ENCODE measurements at regions not wholly inside any gene's neighbourhood (a gene's known extent, or its start where the extent isn't known, plus 50 kb on each side); places are given as distances from the start of the nearest gene placed in this dataset.

DNA sequence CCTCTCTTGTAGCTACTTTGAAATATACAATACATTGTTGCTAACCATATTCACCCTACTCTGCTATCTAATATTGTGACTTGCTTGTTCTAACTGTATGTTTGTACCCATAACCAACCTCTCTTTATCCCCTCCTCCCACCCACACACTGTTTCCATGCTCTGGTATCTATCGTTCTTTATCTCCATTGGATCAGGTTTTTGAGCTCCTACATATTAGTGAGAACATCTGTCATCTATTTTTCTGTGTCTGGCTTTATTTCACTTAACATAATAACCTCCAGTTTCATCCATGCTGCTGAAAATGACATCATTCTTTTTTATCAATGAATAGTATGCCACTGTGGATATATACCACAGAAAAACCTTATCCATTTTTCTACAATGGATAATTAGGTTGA lies 1230.1 kb downstream of the PLA2G4A start:
- WGBS, 2 donors: 79 to 90% methylated on average over 1 of the region's 1 CpG
- Histone ChIP-seq H3K36me3 (no peaks in the 10 kb centered on the region), H3K27me3 (no peaks in the 10 kb centered on the region), H3K27ac (no peak overlapping the region), H3K4me1 (no peaks in the 10 kb centered on the region), H3K4me3 (no peak overlapping the region), H3K9me3 (no peaks in the 10 kb centered on the region)
- TF ChIP-seq EP300 (IDR thresholded peaks at IDR 0.05): no peak
- TF ChIP-seq POLR2A (IDR thresholded peaks at IDR 0.05): no peak
- no peak for TF ChIP-seq POLR2AphosphoS5 (IDR thresholded peaks at IDR 0.05)
- intact Hi-C loops (cut with DNase I): no loop called here
- DNase-seq: no peak

DNA sequence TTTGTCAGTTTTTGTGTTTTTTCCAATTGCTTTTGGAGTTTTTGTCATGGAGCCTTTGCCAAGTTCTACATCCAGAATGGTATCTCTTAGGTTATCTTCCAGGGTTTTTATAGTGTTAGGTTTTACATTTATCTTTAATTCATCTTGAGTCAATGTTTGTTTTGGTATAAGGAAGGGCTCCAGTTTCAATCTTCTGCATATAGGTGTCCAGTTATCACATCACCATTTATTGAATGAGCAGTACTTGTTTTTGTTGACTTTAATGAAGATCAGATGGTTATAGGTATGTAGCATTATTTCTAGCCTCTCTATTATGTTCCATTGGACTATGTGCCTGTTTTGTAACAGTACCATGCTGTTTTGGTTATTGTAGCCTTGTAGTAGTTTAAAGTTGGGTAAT lies 1233.1 kb downstream of the PLA2G4A start:
- intact Hi-C loops (cut with DNase I): no loop called here
- DNase-seq: no peak

DNA sequence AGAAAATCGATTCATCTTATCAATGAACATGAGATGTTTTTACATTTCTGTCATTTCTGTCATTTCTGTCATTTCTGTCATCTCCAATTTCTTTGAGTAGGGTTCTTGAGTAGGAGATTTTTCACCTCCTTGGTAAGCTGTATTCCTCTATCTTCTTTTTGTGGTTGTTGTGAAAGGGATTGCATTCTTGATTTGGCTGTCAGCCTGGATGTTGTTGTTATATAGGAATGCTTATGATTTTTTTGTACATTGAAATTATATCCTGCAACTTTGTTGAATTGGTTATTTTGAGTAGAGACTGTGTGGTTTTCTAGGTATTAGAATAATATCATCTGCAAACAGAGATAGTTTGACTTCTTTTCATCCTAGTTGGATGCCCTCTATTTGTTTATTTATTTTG lies 1233.7 kb downstream of the PLA2G4A start:
- no peaks in the 10 kb centered on the region for H3K9me3 ChIP-seq
- intact Hi-C loops (cut with DNase I): no loop called here
- no peak overlapping the region for H3K27ac ChIP-seq
- DNase-seq: no peak
- no peak for TF ChIP-seq EP300 (IDR thresholded peaks at IDR 0.05)
- no peak for TF ChIP-seq POLR2AphosphoS5 (IDR thresholded peaks at IDR 0.05)
- TF ChIP-seq POLR2A (IDR thresholded peaks at IDR 0.05): no peak
- TF ChIP-seq, protein P1, sequence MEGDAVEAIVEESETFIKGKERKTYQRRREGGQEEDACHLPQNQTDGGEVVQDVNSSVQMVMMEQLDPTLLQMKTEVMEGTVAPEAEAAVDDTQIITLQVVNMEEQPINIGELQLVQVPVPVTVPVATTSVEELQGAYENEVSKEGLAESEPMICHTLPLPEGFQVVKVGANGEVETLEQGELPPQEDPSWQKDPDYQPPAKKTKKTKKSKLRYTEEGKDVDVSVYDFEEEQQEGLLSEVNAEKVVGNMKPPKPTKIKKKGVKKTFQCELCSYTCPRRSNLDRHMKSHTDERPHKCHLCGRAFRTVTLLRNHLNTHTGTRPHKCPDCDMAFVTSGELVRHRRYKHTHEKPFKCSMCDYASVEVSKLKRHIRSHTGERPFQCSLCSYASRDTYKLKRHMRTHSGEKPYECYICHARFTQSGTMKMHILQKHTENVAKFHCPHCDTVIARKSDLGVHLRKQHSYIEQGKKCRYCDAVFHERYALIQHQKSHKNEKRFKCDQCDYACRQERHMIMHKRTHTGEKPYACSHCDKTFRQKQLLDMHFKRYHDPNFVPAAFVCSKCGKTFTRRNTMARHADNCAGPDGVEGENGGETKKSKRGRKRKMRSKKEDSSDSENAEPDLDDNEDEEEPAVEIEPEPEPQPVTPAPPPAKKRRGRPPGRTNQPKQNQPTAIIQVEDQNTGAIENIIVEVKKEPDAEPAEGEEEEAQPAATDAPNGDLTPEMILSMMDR (IDR thresholded peaks at IDR 0.05): no peak
- no peak overlapping the region for H3K4me3 ChIP-seq
- 74 to 83% methylated on average over 1 of the region's 1 CpG for WGBS, 2 donors
- no peaks in the 10 kb centered on the region for H3K4me1 ChIP-seq
- no peaks in the 10 kb centered on the region for H3K36me3 ChIP-seq
- H3K27me3 ChIP-seq: no peaks in the 10 kb centered on the region

More for the DNA sequence above, 1233.1 kb downstream of the PLA2G4A start:
- Histone ChIP-seq H3K27me3 (no peaks in the 10 kb centered on the region), H3K4me3 (no peak overlapping the region), H3K36me3 (no peaks in the 10 kb centered on the region), H3K9me3 (no peaks in the 10 kb centered on the region), H3K27ac (no peak overlapping the region), H3K4me1 (no peaks in the 10 kb centered on the region)
- TF ChIP-seq POLR2AphosphoS5 (IDR thresholded peaks at IDR 0.05) (no peak), POLR2A (IDR thresholded peaks at IDR 0.05) (no peak), EP300 (IDR thresholded peaks at IDR 0.05) (no peak)
- TF ChIP-seq, protein P1 (IDR thresholded peaks at IDR 0.05): no peak

DNA sequence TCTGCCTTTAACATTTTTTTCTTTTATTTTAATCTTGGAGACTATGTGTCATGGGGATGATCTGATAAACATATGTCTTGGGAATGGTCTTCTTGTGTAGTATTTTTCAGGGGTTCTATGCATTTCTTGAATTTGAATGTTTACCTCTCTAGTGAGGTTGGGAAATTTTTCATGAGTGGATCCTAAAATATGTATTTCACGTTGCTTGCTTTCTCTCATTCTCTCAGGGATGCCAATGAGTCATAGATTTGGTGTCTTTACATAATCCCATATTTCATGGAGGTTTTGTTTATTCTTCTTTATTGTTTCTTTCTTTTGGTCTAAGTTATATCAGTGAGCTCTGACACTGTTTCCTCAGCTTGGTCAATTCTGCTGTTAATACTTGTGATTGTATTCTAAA lies 1237.2 kb downstream of the PLA2G4A start:
- H3K4me1 ChIP-seq: no peaks in the 10 kb centered on the region
- H3K27ac ChIP-seq: no peak overlapping the region
- intact Hi-C loops (cut with DNase I): no loop called here
- H3K27me3 ChIP-seq: no peaks in the 10 kb centered on the region
- WGBS, 2 donors: 69 to 72% methylated on average over 1 of the region's 1 CpG
- H3K36me3 ChIP-seq: no peaks in the 10 kb centered on the region
- no peaks in the 10 kb centered on the region for H3K9me3 ChIP-seq
- no peak for DNase-seq
- H3K4me3 ChIP-seq: no peak overlapping the region
- TF ChIP-seq, protein P1 (IDR thresholded peaks at IDR 0.05): no peak
- TF ChIP-seq POLR2AphosphoS5 (IDR thresholded peaks at IDR 0.05) (no peak), EP300 (IDR thresholded peaks at IDR 0.05) (no peak), POLR2A (IDR thresholded peaks at IDR 0.05) (no peak)

DNA sequence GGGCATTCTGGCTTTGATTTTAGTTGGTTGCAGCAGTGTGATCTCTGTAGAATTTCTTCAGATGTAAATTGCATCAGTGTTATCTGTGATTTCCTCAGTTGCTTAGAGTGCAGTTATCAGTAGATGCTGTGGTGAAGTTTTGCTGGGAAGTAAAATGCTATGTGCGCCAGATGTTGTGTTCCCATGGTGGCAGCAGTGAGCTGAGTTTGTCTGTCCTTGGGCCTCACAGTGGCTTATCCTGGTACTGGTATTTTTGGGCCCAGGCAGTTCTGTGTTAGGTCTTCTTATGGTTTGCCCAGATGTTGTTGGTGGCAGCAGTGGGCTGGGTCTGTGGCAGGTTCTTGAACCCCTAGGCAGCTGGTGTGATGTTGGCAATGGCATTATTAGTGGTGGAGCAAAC lies 1242.1 kb downstream of the PLA2G4A start:
- DNase-seq: no peak
- no peak overlapping the region for H3K27ac ChIP-seq
- no peaks in the 10 kb centered on the region for H3K4me1 ChIP-seq
- no peak overlapping the region for H3K4me3 ChIP-seq
- no peaks in the 10 kb centered on the region for H3K27me3 ChIP-seq
- no peaks in the 10 kb centered on the region for H3K9me3 ChIP-seq
- TF ChIP-seq, protein P1 (IDR thresholded peaks at IDR 0.05): no peak
- TF ChIP-seq POLR2AphosphoS5 (IDR thresholded peaks at IDR 0.05) (no peak), POLR2A (IDR thresholded peaks at IDR 0.05) (no peak), EP300 (IDR thresholded peaks at IDR 0.05) (no peak)
- no peaks in the 10 kb centered on the region for H3K36me3 ChIP-seq
- 54 to 93% methylated on average over 1 of the region's 1 CpG for WGBS, 2 donors
- intact Hi-C loops (cut with DNase I): no loop called here

Data from sigmoid colon (tissue), 6 donors.